Liver (tissue), 8 donors: ENCODE measurements at regions not wholly inside any gene's neighbourhood (a gene's known extent, or its start where the extent isn't known, plus 50 kb on each side); places are given as distances from the start of the nearest gene placed in this dataset.

Source experiments
- DNase-seq: peaks from one replicate; pipeline ENCODE4 v3.0.0-alpha.2; 2017; ENCODE audit warnings: low spot score
- H3K27ac ChIP-seq, 2 donors: one replicate each; pipeline ENCODE4 v1.7.0; 2013; ENCODE audit warnings: inconsistent platforms in 2 of 2, low read length in 2 of 2, control low read depth in 1 of 2, low read depth in 1 of 2, mild to moderate bottlenecking in 1 of 2
- H3K27me3 ChIP-seq, 4 donors: one replicate each; pipeline versions ENCODE4 v1.6.1 to v1.7.0; 2013; ENCODE audit warnings: low read length in 3 of 4, inconsistent platforms in 1 of 4, mild to moderate bottlenecking in 1 of 4, moderate library complexity in 1 of 4; ENCODE audit not compliant: control insufficient read depth in 4 of 4, insufficient read depth in 4 of 4
- H3K36me3 ChIP-seq, 4 donors: one replicate each; pipeline versions ENCODE4 v1.6.1 to v1.7.0; 2013; ENCODE audit warnings: low read length in 3 of 4, mild to moderate bottlenecking in 3 of 4, low read depth in 1 of 4, moderate library complexity in 1 of 4; ENCODE audit not compliant: control insufficient read depth in 4 of 4, insufficient read depth in 3 of 4
- H3K4me1 ChIP-seq, 4 donors: one replicate each; pipeline versions ENCODE4 v1.6.1 to v1.7.0; 2013; ENCODE audit warnings: low read length in 3 of 4, mild to moderate bottlenecking in 3 of 4, moderate library complexity in 1 of 4; ENCODE audit not compliant: control insufficient read depth in 4 of 4, insufficient read depth in 4 of 4
- H3K4me3 ChIP-seq, 3 donors: one replicate each; pipeline versions ENCODE4 v1.6.1 to v1.7.0; 2013; ENCODE audit warnings: low read length in 3 of 3, control low read depth in 1 of 3, low read depth in 1 of 3, mild to moderate bottlenecking in 1 of 3
- H3K9ac ChIP-seq, 2 donors: one replicate each; pipeline ENCODE4 v1.7.0; 2013; ENCODE audit warnings: low read length in 2 of 2, mild to moderate bottlenecking in 2 of 2, moderate library complexity in 2 of 2, control low read depth in 1 of 2, low read depth in 1 of 2
- H3K9me3 ChIP-seq, 4 donors: one replicate each; pipeline versions ENCODE4 v1.6.1 to v1.7.0; 2013; ENCODE audit warnings: low read length in 3 of 4; ENCODE audit not compliant: control insufficient read depth in 4 of 4
- ATF3 ChIP-seq: IDR thresholded peaks from 2 replicates; pipeline ENCODE4 v1.6.1; 2016; ENCODE audit warnings: antibody characterized with exemption
- EGR1 ChIP-seq, 2 donors: IDR thresholded peaks; 2 replicates each; pipeline ENCODE4 v1.6.1; 2016 to 2018; ENCODE audit warnings: antibody characterized with exemption in 2 of 2, low read depth in 2 of 2
- FOXA1 ChIP-seq: IDR thresholded peaks from 2 replicates; pipeline ENCODE4 v1.6.1; 2016; ENCODE audit warnings: antibody characterized with exemption
- FOXA2 ChIP-seq: IDR thresholded peaks from 2 replicates; pipeline ENCODE4 v1.6.1; 2016; ENCODE audit warnings: antibody characterized with exemption
- GABPA ChIP-seq, 2 donors: IDR thresholded peaks in 1 of 2; conservative IDR thresholded peaks in 1 of 2; 2 replicates each; pipeline ENCODE4 v1.6.1; 2016; ENCODE audit warnings: antibody characterized with exemption in 2 of 2, mild to moderate bottlenecking in 1 of 2, moderate library complexity in 1 of 2
- HNF4A ChIP-seq, 2 donors: conservative IDR thresholded peaks; 2 replicates each; pipeline ENCODE4 v1.6.1; 2016; ENCODE audit warnings: antibody characterized with exemption in 2 of 2, mild to moderate bottlenecking in 2 of 2
- HNF4G ChIP-seq: IDR thresholded peaks from 2 replicates; pipeline ENCODE4 v1.6.1; 2016; ENCODE audit warnings: antibody characterized with exemption
- JUND ChIP-seq, 2 donors: IDR thresholded peaks; 2 replicates each; pipeline ENCODE4 v1.6.1; 2016; ENCODE audit warnings: antibody characterized with exemption in 2 of 2
- MAX ChIP-seq: IDR thresholded peaks from 2 replicates; pipeline ENCODE4 v1.6.1; 2016; ENCODE audit warnings: antibody characterized with exemption
- NR2F2 ChIP-seq: IDR thresholded peaks from 2 replicates; pipeline ENCODE4 v1.6.1; 2016; ENCODE audit warnings: antibody characterized with exemption
- RAD21 ChIP-seq, 2 donors: IDR thresholded peaks; 2 replicates each; pipeline ENCODE4 v1.6.1; 2016; ENCODE audit warnings: antibody characterized with exemption in 2 of 2, mild to moderate bottlenecking in 2 of 2
- REST ChIP-seq: IDR thresholded peaks from 2 replicates; pipeline ENCODE4 v1.6.1; 2016; ENCODE audit warnings: antibody characterized with exemption, mild to moderate bottlenecking
- RXRA ChIP-seq, 2 donors: IDR thresholded peaks; 2 replicates each; pipeline ENCODE4 v1.6.1; 2017 to 2018; ENCODE audit warnings: antibody characterized with exemption in 2 of 2, mild to moderate bottlenecking in 1 of 2
- SP1 ChIP-seq: IDR thresholded peaks from 2 replicates; pipeline ENCODE4 v1.6.1; 2018; ENCODE audit warnings: antibody characterized with exemption, mild to moderate bottlenecking
- TAF1 ChIP-seq: conservative IDR thresholded peaks from 2 replicates; pipeline ENCODE4 v1.6.1; 2016; ENCODE audit warnings: antibody characterized with exemption, mild to moderate bottlenecking
- YY1 ChIP-seq: IDR thresholded peaks from 2 replicates; pipeline ENCODE4 v1.6.1; 2016; ENCODE audit warnings: antibody characterized with exemption, mild to moderate bottlenecking
- ZBTB33 ChIP-seq: IDR thresholded peaks from 2 replicates; pipeline ENCODE4 v1.6.1; 2016; ENCODE audit warnings: antibody characterized with exemption
- WGBS: extraction: QIAGEN DNeasy Blood & Tissue Kit; methylation state at CpG from one replicate; pipeline ENCODE4 v1.1.7; 2013; 5-methylcytosine and 5-hydroxymethylcytosine counted together
- TF ChIP-seq, protein P1 (sequence below): fragments of 150-350 bp; IDR thresholded peaks from 2 replicates; pipeline ENCODE4 v1.5.1; 2017; ENCODE audit warnings: improper control_type of control experiment, low read depth, low read length; ENCODE audit not compliant: missing input control
- donor health status: healthy.
- donor health status: healthy.
- donor health status: healthy.
- donor health status: healthy.
- donor health status: healthy.

DNA sequence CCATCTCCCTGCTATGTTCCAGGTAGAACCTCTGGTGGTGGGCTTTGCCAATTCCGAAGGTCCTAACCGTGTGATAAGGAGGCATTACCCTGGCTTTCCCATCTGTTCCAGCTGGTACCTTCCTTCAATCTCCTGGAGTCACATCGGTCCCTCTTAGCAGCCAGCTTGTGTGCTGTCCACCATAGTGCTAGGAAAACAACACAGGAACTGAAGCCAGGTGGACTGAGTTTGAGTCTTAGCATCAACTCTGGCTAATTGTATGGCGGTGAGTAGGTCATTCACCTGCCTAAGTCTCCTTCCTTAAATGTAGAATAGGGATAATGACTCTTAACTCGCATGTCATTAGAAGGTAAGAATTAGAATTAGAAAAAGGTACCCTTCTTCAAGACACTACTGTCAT lies 159.6 kb upstream of the E2F8 start:
- no peak overlapping the region for H3K9ac ChIP-seq
- DNase-seq, result no peak
- H3K4me1 ChIP-seq, result peaks cover 4 to 42% (median 23%) of the 10 kb centered on the region in 4 donors
- 94% methylated on average over 5 of the region's 5 CpGs for WGBS
- TF ChIP-seq ATF3 (no peak), GABPA (IDR thresholded peaks at IDR 0.05 in 1 of 2, conservative IDR thresholded peaks at IDR 0.05 in 1 of 2) (no peak), MAX (no peak), RXRA (IDR thresholded peaks at IDR 0.05) (no peak), NR2F2 (no peak), RAD21 (IDR thresholded peaks at IDR 0.05) (no peak), FOXA1 (no peak), SP1 (no peak), YY1 (no peak), TAF1 (no peak), ZBTB33 (no peak), FOXA2 (no peak), JUND (IDR thresholded peaks at IDR 0.05) (no peak), EGR1 (IDR thresholded peaks at IDR 0.05; ENCODE audit: low read depth in 2 of 2) (no peak), HNF4A (conservative IDR thresholded peaks at IDR 0.05) (no peak), REST (no peak), HNF4G (no peak)
- TF ChIP-seq, protein P1, sequence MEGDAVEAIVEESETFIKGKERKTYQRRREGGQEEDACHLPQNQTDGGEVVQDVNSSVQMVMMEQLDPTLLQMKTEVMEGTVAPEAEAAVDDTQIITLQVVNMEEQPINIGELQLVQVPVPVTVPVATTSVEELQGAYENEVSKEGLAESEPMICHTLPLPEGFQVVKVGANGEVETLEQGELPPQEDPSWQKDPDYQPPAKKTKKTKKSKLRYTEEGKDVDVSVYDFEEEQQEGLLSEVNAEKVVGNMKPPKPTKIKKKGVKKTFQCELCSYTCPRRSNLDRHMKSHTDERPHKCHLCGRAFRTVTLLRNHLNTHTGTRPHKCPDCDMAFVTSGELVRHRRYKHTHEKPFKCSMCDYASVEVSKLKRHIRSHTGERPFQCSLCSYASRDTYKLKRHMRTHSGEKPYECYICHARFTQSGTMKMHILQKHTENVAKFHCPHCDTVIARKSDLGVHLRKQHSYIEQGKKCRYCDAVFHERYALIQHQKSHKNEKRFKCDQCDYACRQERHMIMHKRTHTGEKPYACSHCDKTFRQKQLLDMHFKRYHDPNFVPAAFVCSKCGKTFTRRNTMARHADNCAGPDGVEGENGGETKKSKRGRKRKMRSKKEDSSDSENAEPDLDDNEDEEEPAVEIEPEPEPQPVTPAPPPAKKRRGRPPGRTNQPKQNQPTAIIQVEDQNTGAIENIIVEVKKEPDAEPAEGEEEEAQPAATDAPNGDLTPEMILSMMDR, result no peak
- no peak overlapping the region for H3K27ac ChIP-seq
- no peak overlapping the region for H3K4me3 ChIP-seq
- H3K36me3 ChIP-seq, result no peaks in the 10 kb centered on the region
- H3K9me3 ChIP-seq, result no peaks in the 10 kb centered on the region
- no peaks in the 10 kb centered on the region for H3K27me3 ChIP-seq
